IMR-90 (cell line): ENCODE measurements at regions not wholly inside any gene's neighbourhood (a gene's known extent, or its start where the extent isn't known, plus 50 kb on each side); places are given as distances from the start of the nearest gene placed in this dataset.

Source experiments
- ATAC-seq: fragments of 200-7000 bp; cut with Tn5 transposase; 2 replicates; pipeline ENCODE4 v1.9.1; 2020; ENCODE audit warnings: low read depth, mild to moderate bottlenecking, moderate library complexity
- BruUV-seq: library from RNA; stranded (reverse); fragments of 400-500 nt; replicated peaks from 2 replicates; lab custom pipeline; 2021; lab: Mats Ljungman, UMichigan
- CTCF ChIA-PET: fragments of 300-600 bp; formaldehyde crosslinking; extraction: SDS; loops from one replicate; lab custom pipeline; 2021; ENCODE audit warnings: antibody characterized with exemption; lab: Yijun Ruan, JAX
- POLR2A ChIA-PET: fragments of 300-600 bp; sonication (Branson Sonifier 250); formaldehyde crosslinking; loops from one replicate; lab custom pipeline; 2022; ENCODE audit warnings: antibody characterized with exemption; ENCODE audit not compliant: unreplicated experiment; lab: Charles Lee
- DNase-seq: peaks from one replicate; pipeline ENCODE4 v3.0.0; 2013
- H2AFZ ChIP-seq: replicated peaks from 2 replicates; pipeline ENCODE3; 2013; ENCODE audit warnings: low read length, mild to moderate bottlenecking; ENCODE audit not compliant: poor library complexity
- H2AK5ac ChIP-seq: 2 replicates; pipeline ENCODE4 v1.6.1; 2013; ENCODE audit warnings: low read depth, low read length, inconsistent platforms
- H2AK9ac ChIP-seq: replicated peaks from 2 replicates; pipeline ENCODE3; 2013; ENCODE audit warnings: mild to moderate bottlenecking, low read depth, low read length, moderate library complexity; ENCODE audit not compliant: poor library complexity
- H2BK120ac ChIP-seq: 2 replicates; pipeline ENCODE4 v1.6.1; 2013; ENCODE audit warnings: low read depth, low read length, inconsistent platforms
- H2BK15ac ChIP-seq: 3 replicates; pipeline ENCODE4 v1.6.1; 2013; ENCODE audit warnings: low read depth, low read length, inconsistent platforms
- H2BK20ac ChIP-seq: 2 replicates; pipeline ENCODE4 v1.6.1; 2013; ENCODE audit warnings: low read depth, mild to moderate bottlenecking, inconsistent platforms, low read length, moderate library complexity
- H2BK5ac ChIP-seq: 2 replicates; pipeline ENCODE4 v1.6.1; 2013; ENCODE audit warnings: mild to moderate bottlenecking, low read depth, low read length, inconsistent platforms; ENCODE audit not compliant: poor library complexity, severe bottlenecking
- H3K14ac ChIP-seq: replicated peaks from 2 replicates; pipeline ENCODE4 v1.6.1; 2013; ENCODE audit warnings: low read depth, low read length, inconsistent platforms
- H3K18ac ChIP-seq: 2 replicates; pipeline ENCODE4 v1.6.1; 2013; ENCODE audit warnings: low read depth, low read length, control low read depth
- H3K23ac ChIP-seq: 2 replicates; pipeline ENCODE4 v1.6.1; 2013; ENCODE audit warnings: low read depth, low read length, inconsistent platforms
- H3K27ac ChIP-seq: 2 replicates; pipeline ENCODE4 v1.5.1; 2013; ENCODE audit warnings: mild to moderate bottlenecking, control low read depth, low read length; ENCODE audit not compliant: insufficient read depth
- H3K27me3 ChIP-seq: 2 replicates; pipeline ENCODE4 v1.6.1; 2013; ENCODE audit warnings: low read length; ENCODE audit not compliant: control insufficient read depth, insufficient read depth
- H3K36me3 ChIP-seq: 2 replicates; pipeline ENCODE4 v1.6.1; 2013; ENCODE audit warnings: low read length, mixed read lengths; ENCODE audit not compliant: control insufficient read depth, insufficient read depth
- H3K4ac ChIP-seq: 2 replicates; pipeline ENCODE4 v1.6.1; 2013; ENCODE audit warnings: low read depth, low read length, inconsistent platforms
- H3K4me1 ChIP-seq: 2 replicates; pipeline ENCODE4 v1.6.1; 2013; ENCODE audit warnings: low read length, mixed read lengths; ENCODE audit not compliant: control insufficient read depth, insufficient read depth
- H3K4me2 ChIP-seq: 2 replicates; pipeline ENCODE4 v1.6.1; 2013; ENCODE audit warnings: low read depth, mild to moderate bottlenecking, control low read depth, low read length, moderate library complexity
- H3K4me3 ChIP-seq: 2 replicates; pipeline ENCODE4 v1.5.1; 2013; ENCODE audit warnings: low read depth, mild to moderate bottlenecking, control low read depth, low read length, moderate library complexity; ENCODE audit not compliant: insufficient read depth
- H3K56ac ChIP-seq: 2 replicates; pipeline ENCODE4 v1.6.1; 2013; ENCODE audit warnings: low read length, inconsistent platforms; ENCODE audit not compliant: insufficient read depth; ENCODE audit errors: extremely low read depth
- H3K79me1 ChIP-seq, 2 experiments: 2 replicates each; pipeline ENCODE4 v1.6.1; 2013; ENCODE audit warnings: low read length in 2 of 2, inconsistent platforms in 1 of 2, low read depth in 1 of 2
- H3K9ac ChIP-seq: 2 replicates; pipeline ENCODE4 v1.6.1; 2013; ENCODE audit warnings: low read depth, low read length, control low read depth
- H3K9me1 ChIP-seq: 2 replicates; pipeline ENCODE4 v1.6.1; 2013; ENCODE audit warnings: low read length, inconsistent platforms; ENCODE audit not compliant: insufficient read depth
- H3K9me3 ChIP-seq: 2 replicates; pipeline ENCODE4 v1.6.1; 2013; ENCODE audit warnings: low read length; ENCODE audit not compliant: control insufficient read depth, insufficient read depth
- H4K20me1 ChIP-seq: 2 replicates; pipeline ENCODE4 v1.6.1; 2013; ENCODE audit warnings: low read length, inconsistent platforms; ENCODE audit not compliant: insufficient read depth
- H4K5ac ChIP-seq: 2 replicates; pipeline ENCODE4 v1.6.1; 2013; ENCODE audit warnings: mild to moderate bottlenecking, low read depth, low read length, control low read depth
- H4K8ac ChIP-seq, 2 experiments: 2 replicates each; pipeline ENCODE4 v1.6.1; 2013; ENCODE audit warnings: low read depth in 2 of 2, low read length in 2 of 2, control low read depth in 1 of 2, inconsistent platforms in 1 of 2
- H4K91ac ChIP-seq: 2 replicates; pipeline ENCODE4 v1.6.1; 2013; ENCODE audit warnings: low read depth, low read length, inconsistent platforms; ENCODE audit not compliant: insufficient read depth
- BHLHE40 ChIP-seq: fragments of 150-350 bp; IDR thresholded peaks from 2 replicates; pipeline ENCODE4 v1.6.1; 2016; ENCODE audit warnings: mild to moderate bottlenecking, low read depth, low read length
- CEBPB ChIP-seq: IDR thresholded peaks from 2 replicates; pipeline ENCODE4 v1.6.1; 2012; ENCODE audit warnings: low read depth, low read length, improper control_type of control experiment
- CHD1 ChIP-seq: IDR thresholded peaks from 2 replicates; pipeline ENCODE4 v1.6.1; 2012; ENCODE audit warnings: low read depth, low read length, improper control_type of control experiment
- CTCF ChIP-seq: conservative IDR thresholded peaks from 2 replicates; pipeline ENCODE4 v1.5.1; 2012; ENCODE audit warnings: mild to moderate bottlenecking, low read depth, low read length, improper control_type of control experiment
- FOS ChIP-seq: fragments of 150-350 bp; IDR thresholded peaks from 2 replicates; pipeline ENCODE4 v1.6.1; 2016; ENCODE audit warnings: low read depth, low read length
- MAFK ChIP-seq: IDR thresholded peaks from 2 replicates; pipeline ENCODE4 v1.6.1; 2012; ENCODE audit warnings: low read depth, low read length, improper control_type of control experiment
- MAZ ChIP-seq: IDR thresholded peaks from 2 replicates; pipeline ENCODE4 v1.6.1; 2012; ENCODE audit warnings: low read depth, mild to moderate bottlenecking, low read length, improper control_type of control experiment, moderate library complexity, borderline replicate concordance
- MXI1 ChIP-seq: IDR thresholded peaks from 2 replicates; pipeline ENCODE4 v1.6.1; 2012; ENCODE audit warnings: low read depth, mild to moderate bottlenecking, low read length, moderate library complexity, borderline replicate concordance
- NFE2L2 ChIP-seq: fragments of 150-350 bp; IDR thresholded peaks from 2 replicates; pipeline ENCODE4 v1.6.1; 2016; ENCODE audit warnings: low read depth, mild to moderate bottlenecking, low read length
- POLR2A ChIP-seq: IDR thresholded peaks from 2 replicates; pipeline ENCODE4 v1.6.1; 2012; ENCODE audit warnings: mild to moderate bottlenecking, low read depth, low read length
- RAD21 ChIP-seq: IDR thresholded peaks from 2 replicates; pipeline ENCODE4 v1.6.1; 2012; ENCODE audit warnings: low read length, improper control_type of control experiment
- RCOR1 ChIP-seq: IDR thresholded peaks from 2 replicates; pipeline ENCODE4 v1.6.1; 2012; ENCODE audit warnings: mild to moderate bottlenecking, low read length, improper control_type of control experiment; ENCODE audit not compliant: insufficient replicate concordance
- RFX5 ChIP-seq: IDR thresholded peaks from 2 replicates; pipeline ENCODE4 v1.8.0; 2012; ENCODE audit warnings: low read depth, mild to moderate bottlenecking, low read length, moderate library complexity
- SMC3 ChIP-seq: fragments of 150-350 bp; IDR thresholded peaks from 2 replicates; pipeline ENCODE4 v1.6.1; 2016; ENCODE audit warnings: low read depth, mild to moderate bottlenecking, antibody characterized with exemption, low read length, moderate library complexity
- WGBS, 2 experiments: methylation state at CpG; one replicate each; pipeline versions ENCODE4 v1.1.5 to v1.1.7; 2013; ENCODE audit warnings: missing lambda C conversion rate in 2 of 2; ENCODE audit not compliant: insufficient read length in 1 of 2; ENCODE audit errors: extremely low coverage in 2 of 2; 5-methylcytosine and 5-hydroxymethylcytosine counted together
- dilution Hi-C: fragments of 300-500 bp; cut with HindIII; formaldehyde crosslinking; loops from one replicate; pipeline ENCODE4 v1.14.3; 2018; ENCODE audit warnings: low sequenced_read_pairs; ENCODE audit not compliant: unreplicated experiment
- in situ Hi-C: fragments of 300-500 bp; cut with MboI; formaldehyde crosslinking; loops from 3 replicates; pipeline ENCODE4 v1.14.3; 2019; ENCODE audit warnings: low sequenced_read_pairs, inconsistent platforms, mixed read lengths
- intact Hi-C: fragments of 100-400 bp; cut with micrococcal nuclease; formaldehyde crosslinking; loops from 2 replicates; pipeline ENCODE4 v1.10.0; 2022
- TF ChIP-seq, protein P1 (sequence below): fragments of 150-350 bp; IDR thresholded peaks from 2 replicates; pipeline ENCODE4 v1.6.1; 2017; ENCODE audit warnings: mild to moderate bottlenecking, antibody characterized with exemption, low read length, low read depth
- TF ChIP-seq, protein P2 (sequence below): fragments of 150-350 bp; IDR thresholded peaks from 2 replicates; pipeline ENCODE4 v1.6.1; 2016; ENCODE audit warnings: low read depth, mild to moderate bottlenecking, low read length, moderate library complexity, borderline replicate concordance

DNA sequence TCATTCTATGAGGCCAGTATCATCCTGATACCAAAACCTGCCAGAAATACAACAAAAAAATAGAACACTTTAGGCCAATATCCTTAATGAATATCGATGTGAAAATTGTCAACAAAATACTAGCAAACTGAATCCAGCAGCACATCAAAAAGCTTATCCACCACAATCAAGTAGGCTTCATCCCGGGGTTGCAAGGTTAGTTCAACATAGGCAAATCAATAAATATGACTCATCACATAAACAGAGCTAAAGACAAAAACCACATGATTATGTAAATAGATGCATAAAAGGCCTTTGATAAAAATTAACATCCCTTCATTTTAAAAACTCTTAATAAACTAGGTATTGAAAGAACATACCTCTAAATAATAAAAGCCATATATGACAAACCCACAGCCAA is 403.2 kb upstream of the AZI2 start:
- ChIA-PET CTCF (no interaction called here), POLR2A (no interaction called here)
- no peak for TF ChIP-seq MXI1
- no peak for TF ChIP-seq RFX5
- TF ChIP-seq FOS: no peak
- TF ChIP-seq MAZ: no peak
- TF ChIP-seq POLR2A: no peak
- TF ChIP-seq MAFK: no peak
- no peak for TF ChIP-seq RCOR1
- no peak for TF ChIP-seq RAD21
- TF ChIP-seq, protein P1, sequence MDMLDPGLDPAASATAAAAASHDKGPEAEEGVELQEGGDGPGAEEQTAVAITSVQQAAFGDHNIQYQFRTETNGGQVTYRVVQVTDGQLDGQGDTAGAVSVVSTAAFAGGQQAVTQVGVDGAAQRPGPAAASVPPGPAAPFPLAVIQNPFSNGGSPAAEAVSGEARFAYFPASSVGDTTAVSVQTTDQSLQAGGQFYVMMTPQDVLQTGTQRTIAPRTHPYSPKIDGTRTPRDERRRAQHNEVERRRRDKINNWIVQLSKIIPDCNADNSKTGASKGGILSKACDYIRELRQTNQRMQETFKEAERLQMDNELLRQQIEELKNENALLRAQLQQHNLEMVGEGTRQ: no peak
- TF ChIP-seq NFE2L2: no peak
- TF ChIP-seq SMC3: no peak
- TF ChIP-seq CHD1: no peak
- TF ChIP-seq, protein P2, sequence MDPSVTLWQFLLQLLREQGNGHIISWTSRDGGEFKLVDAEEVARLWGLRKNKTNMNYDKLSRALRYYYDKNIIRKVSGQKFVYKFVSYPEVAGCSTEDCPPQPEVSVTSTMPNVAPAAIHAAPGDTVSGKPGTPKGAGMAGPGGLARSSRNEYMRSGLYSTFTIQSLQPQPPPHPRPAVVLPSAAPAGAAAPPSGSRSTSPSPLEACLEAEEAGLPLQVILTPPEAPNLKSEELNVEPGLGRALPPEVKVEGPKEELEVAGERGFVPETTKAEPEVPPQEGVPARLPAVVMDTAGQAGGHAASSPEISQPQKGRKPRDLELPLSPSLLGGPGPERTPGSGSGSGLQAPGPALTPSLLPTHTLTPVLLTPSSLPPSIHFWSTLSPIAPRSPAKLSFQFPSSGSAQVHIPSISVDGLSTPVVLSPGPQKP: no peak
- no peak for TF ChIP-seq CTCF
- no peak for TF ChIP-seq BHLHE40
- TF ChIP-seq CEBPB: no peak
- in situ Hi-C loops: no loop called here
- H2AFZ ChIP-seq: no peak overlapping the region
- no peak overlapping the region for H3K9ac ChIP-seq
- no peak overlapping the region for H3K4ac ChIP-seq
- no peak for DNase-seq
- no peaks in the 10 kb centered on the region for H3K36me3 ChIP-seq
- H4K91ac ChIP-seq: no peak overlapping the region
- no peaks in the 10 kb centered on the region for H3K9me1 ChIP-seq
- H3K56ac ChIP-seq: no peak overlapping the region
- H2AK5ac ChIP-seq: no peak overlapping the region
- H3K18ac ChIP-seq: no peak overlapping the region
- H4K5ac ChIP-seq: no peak overlapping the region
- no peak for ATAC-seq
- H2BK5ac ChIP-seq: no peak overlapping the region
- no peak overlapping the region for H3K27ac ChIP-seq
- no peak overlapping the region for H2BK120ac ChIP-seq
- intact Hi-C loops: no loop called here
- no peak overlapping the region for H3K14ac ChIP-seq
- no peaks in the 10 kb centered on the region for H3K9me3 ChIP-seq
- dilution Hi-C loops: no loop called here
- H2BK15ac ChIP-seq: no peak overlapping the region
- H3K27me3 ChIP-seq: no peaks in the 10 kb centered on the region
- H3K4me2 ChIP-seq: no peak overlapping the region
- no CpG with 5 or more reads among the region's 2 CpGs for WGBS, 2 experiments
- no peaks in the 10 kb centered on the region for H3K4me1 ChIP-seq
- BruUV-seq: no TSS peak
- no peak overlapping the region for H3K4me3 ChIP-seq
- H3K79me1 ChIP-seq: no peaks in the 10 kb centered on the region
- no peak overlapping the region for H3K23ac ChIP-seq
- H4K20me1 ChIP-seq: no peaks in the 10 kb centered on the region
- no peak overlapping the region for H2AK9ac ChIP-seq
- H2BK20ac ChIP-seq: no peak overlapping the region
- H4K8ac ChIP-seq: no peak overlapping the region
